Activated effector memory CD4-positive, alpha-beta T cell treated with anti-CD3 and anti-CD28 coated beads, Interleukin-2, amount 50 U/mL, for 16 hours (primary cell): ENCODE measurements at regions not wholly inside any gene's neighbourhood (a gene's known extent, or its start where the extent isn't known, plus 50 kb on each side); places are given as distances from the start of the nearest gene placed in this dataset.
"Not testable (repeated sequence)": the region's sequence is repeated elsewhere in the genome, so short reads cannot be mapped to it uniquely, and the experiment has no call there.

Source experiments
- DNase-seq: peaks from one replicate; pipeline ENCODE4 v3.0.0-alpha.2; 2020

DNA sequence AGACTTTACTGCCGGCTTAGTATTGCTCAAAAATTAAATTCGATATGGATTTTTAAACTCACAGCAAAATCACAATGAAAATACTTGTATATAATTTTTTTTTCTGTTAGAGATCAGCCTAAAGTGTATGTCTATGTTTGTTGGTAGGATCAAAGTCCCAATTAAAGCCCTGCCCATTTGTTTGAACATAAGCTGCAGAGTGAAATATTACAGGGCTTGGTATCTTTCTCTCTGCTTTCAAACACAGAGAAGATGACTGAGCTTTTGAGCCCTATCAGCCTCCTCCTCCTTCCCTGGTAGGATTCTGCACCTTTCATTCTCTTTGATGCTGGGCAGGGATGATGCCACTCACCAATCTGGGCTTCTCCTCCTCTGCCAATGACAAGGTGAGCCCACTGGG is 345.4 kb downstream of the PPP1R2C start:
- no peak for DNase-seq

DNA sequence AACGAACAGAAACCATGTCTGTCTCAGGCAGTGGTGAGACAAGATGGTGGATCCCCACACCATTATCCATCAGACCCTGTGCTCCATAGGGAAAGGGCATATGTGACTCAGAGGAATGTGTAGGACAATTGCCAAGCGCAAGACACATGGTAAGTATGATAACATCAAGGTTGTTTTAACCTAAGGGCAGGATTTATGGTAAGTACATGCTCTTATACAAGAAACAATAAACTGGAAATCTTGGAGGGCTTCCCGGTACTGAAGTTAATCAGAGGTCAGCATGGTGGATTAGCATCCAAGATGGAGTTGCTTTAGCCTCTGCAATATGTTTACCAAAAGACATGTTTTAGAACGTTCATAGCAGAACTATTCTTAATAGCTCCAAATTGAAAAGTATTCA is 355.0 kb downstream of the PPP1R2C start:
- DNase-seq: no peak

DNA sequence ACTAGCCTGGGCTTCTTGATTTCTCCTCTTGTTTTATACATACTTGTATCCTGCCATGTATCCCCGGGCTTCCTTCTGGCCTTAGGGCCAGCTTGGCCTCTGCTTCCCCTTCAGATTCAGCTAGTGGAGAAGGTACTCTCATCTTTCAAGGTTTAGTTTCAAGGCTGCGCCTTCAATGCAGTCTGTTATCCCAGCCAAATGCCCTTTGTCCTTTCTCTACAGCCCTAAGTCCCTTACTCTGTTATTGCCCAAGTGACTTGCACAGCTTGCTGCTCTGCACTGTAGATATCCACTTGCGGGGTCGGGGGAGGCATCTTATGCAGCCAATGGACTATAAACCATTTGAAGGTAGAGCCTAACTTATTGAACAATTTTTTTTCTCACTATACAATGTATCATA is 357.5 kb downstream of the PPP1R2C start:
- DNase-seq: no peak

DNA sequence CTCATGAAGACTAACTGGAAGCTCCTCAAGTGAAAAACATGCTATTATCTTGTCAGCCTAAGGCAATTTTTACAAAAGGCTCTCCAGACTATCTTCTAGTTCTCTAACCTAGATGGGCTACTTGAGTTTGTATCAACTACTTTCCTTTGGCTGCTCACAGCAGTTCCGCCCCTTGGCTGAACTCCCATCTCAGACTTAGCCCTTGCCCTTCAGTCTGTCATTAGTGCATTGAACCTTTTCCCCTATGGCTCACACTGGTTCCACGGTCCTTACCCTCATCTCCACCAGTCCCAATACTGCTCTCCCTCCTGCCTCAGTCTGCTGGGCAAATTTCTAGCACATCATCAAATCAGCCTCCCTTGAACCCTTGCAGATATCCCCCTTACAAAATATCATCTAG is 362.3 kb downstream of the PPP1R2C start:
- DNase-seq: no peak

DNA sequence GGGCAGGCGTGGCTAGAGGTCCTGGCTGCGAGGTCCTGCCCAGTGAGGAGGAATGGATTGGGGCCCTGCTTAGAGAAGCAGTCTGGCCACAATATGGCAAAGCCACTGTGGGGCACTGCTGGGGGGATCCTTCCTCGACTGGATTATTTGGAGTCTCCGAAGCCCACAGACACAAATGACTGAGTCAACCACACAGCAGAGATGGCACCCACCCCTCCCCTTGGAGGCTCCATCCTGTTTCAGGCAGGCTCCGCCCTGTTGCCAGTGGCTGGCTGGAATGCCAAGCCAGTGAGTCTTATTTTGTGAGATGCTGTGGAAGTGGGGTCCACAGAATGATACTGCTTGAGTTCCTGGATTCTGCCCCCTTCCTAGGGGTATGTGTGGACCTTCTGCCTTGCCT is 363.9 kb downstream of the PPP1R2C start:
- no peak for DNase-seq

DNA sequence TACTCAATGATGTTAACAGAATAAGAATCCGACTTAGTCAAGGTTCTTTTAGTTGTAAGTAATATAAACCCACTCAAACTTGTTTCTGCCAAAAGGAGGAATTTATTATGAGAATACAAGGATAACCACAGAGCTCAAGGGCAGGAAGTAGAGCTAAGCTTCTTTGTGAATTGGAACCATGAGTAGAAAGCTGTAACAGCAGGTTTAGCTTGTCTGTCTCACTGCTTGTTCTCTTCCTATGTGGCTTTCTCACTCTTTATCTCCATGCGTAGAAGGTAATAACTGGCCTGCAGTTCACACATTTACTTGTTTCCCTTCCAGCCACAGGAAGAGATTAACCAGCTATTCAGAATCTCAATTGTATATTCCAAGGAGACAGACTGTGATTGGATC is 378.3 kb downstream of the PPP1R2C start:
- DNase-seq: no peak

DNA sequence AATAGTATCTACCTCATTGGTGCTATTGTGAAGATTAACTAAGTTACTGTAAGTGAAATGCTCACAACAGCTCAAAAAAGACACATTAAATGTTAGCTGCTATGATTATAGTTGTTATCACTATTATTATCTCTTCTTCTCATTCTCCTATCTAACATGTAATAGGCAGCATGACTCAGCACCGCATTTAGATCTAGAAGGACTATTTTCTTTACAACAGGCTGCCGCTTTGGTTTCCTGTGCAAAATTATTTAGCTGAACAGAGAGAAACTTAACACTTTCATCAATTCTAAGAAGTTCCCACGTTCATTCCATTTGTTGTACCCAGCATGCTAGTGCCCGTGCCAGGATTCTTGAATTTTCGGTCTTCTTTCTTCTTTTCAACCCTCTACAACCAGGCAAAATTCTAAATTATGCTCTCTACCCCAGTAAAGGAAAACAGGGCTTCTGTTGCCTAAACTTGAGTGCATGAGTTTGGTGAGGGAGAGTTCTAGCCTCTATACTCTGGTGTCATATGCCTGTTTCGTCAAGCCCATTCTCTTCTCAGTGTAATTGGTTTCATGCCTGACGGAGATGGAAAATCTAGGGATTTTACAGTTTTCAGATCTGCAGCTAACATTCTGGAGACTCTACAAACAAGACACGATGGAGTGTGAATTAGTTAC is 378.9 kb downstream of the PPP1R2C start:
- no peak for DNase-seq

DNA sequence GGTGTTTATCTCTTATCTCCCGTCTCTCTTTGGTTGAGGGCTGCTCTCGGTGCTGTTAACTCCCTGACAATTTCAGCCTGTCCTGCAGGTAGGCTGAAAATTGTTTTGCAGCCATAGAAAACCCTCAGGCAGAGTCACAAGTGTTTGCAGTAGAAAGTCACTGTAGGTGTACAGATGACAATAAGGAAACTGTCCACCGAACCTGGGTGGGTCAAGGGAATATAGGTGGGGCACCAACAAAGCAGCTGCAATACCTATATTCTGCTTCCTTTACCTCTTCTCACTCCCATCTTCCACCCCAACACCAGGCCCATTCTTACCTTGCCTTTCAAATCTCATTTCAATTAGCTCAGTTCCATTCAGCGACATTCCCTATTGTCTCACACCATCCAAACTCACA is 381.8 kb downstream of the PPP1R2C start:
- no peak for DNase-seq

DNA sequence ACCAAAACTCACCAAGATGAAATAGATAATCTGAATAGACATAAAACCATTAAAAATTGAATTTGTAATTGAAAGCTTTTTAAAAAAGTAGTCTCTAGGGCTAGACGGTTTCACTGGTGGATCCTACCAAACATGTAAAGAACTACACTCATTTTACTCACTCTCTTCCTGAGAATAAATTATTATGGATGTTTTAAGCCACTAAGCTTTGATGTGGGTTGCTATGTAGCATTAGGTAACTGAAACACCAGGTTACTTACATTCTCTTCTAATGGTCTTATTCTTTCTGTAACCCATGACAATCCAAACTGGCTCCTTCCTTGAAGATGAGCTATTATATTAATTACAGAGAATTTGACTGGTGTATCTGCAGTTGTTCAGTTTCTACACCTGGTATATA is 385.1 kb downstream of the PPP1R2C start:
- no peak for DNase-seq

DNA sequence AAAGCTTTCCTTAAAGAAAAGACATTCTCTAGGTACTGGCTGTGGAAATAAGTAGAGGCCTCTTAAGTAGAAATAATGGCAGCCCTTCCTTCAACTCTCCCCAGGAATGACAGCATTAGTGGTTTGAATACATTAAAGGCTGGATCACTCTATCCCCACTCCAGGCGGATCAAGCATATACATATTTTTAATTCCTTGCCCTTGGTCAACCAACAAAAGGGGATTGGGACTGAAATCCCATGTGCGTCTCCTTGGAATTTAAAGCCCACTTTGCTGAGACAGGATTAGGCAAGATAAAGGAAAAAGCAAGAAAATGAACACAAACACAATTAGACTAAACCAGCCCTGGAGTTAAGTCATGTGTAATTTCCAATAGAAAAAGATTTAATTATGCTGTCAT is 391.3 kb downstream of the PPP1R2C start:
- no peak for DNase-seq

DNA sequence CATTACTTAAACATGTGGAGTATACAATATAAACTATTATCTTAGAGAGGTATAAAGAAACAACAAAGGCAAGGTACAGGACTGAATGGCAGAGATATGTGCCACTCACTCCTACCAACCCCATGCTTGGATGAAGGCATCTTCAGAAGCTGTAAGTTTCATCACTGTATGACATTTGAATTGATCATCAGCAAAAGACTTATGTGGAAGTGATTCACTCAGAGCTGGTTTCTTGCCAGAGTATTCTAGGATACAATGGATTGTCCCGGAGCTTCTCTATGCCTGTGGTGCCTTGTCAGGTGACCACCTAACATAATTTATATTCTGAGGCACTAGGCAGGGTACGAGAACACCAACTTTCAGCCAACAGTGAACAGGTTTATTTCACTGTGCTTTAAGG is 392.2 kb downstream of the PPP1R2C start:
- DNase-seq: no peak

DNA sequence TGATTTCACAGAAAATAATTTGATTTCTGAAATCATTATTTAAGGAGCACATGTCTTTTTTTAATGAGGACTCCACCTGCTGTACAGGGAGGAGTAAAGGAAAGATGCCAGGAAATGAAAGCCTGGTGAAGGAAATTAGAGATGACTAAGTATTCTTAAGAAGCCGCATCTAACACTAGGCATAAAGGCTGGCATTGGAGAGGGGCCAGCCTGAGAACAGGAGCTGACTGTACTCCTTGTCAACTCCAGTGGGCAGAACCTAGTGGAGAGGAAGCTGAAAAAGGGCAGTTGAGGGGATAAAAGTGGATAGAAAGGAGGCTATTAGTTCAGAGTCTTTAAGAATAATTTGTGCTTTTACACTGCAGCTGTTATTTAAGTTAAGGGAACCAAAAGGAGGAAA is 393.0 kb downstream of the PPP1R2C start:
- no peak for DNase-seq

DNA sequence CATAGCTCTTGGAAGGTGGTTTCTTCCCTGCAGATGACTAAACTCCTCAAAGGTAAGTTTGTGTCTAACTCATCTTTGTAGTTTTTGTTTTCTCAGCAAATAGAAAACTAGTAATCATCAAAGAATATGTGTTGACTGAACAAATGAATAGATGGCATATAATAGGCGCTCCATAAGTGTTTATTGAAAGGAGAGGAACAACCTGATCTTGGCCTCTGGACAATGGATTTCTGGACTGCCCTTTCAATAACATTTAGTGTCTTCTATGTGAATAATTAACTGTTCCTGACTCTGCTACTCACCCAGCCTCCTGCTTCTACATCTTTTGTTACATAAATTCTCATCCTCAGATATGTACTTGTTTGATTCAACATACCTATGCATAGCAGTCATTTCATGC is 399.1 kb downstream of the PPP1R2C start:
- no peak for DNase-seq

DNA sequence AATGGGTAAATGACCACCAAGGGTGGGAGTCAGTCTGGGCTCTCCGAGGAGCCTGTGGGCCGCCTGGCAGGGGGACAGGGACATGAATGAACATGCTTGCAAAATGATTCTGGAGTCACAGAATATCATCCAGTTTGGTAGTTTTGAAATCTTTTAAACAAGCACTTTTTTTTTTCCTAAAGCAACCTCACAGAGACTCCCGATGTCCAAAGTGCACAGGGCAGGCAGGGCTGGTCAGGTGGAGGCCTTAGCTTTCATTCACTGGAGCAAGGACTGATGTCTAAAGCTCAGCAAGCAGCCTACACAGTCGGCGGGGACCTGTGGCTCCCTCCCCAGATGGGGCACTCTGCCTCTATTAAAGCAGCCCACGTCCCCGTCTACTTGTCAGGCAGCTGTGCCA is 402.9 kb downstream of the PPP1R2C start:
- DNase-seq: no peak

DNA sequence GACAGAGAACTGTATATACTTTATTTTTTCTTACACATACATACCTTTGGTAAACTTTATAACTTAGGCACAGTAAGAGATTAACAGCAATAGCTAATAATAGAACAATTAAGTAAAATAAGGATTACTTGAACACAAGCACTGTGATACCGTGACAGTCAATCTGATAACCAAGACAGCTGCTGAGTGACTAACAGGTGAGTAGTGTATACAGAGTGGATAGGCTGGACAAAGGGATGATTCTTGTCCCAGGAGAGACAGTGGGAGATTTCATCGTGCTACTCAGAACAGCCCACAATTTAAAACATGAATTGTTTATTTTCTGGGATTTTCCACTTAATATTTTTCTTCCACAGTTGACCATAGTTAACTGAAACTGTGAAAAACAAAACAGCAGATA is 411.8 kb downstream of the PPP1R2C start:
- no peak for DNase-seq

DNA sequence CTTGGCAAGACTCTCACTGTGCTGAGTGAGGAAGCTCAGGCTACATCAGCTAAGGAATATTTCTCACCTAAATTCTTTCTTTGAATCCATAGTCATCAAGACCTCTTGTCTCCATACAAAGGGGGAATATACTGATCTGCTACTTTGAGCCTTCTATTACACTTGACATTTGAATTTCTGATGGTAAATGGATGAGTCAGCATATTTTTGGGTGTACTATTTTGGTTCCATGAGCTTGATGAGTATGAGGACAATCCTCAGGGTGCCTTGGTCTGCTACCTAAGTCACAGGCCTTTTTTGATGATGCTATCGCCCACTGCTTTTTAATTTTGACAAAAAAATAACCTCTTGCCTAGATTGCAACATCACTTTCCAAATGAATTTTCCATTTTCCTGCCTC is 415.7 kb downstream of the PPP1R2C start:
- DNase-seq: no peak

DNA sequence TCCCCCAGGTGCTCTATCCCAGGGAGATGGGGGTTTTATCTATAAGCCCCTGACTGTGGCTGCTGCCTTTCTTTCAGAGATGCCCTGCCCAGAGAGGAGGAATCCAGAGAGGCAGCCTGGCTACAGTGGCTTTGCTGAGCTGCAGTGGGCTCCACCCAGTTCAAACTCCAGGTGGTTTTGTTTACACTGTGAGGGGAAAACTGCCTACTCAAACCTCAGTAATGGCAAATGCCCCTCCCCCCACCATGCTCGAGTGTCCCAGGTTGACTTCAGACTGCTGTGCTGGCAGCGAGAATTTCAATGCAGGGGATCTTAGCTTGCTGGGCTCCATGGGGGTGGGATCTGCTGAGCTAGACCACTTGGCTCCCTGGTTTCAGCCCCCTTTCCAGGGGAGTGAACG is 419.6 kb upstream of the CASK start:
- DNase-seq: not testable (repeated sequence)
